GM12878 (cell line): ENCODE measurements at regions not wholly inside any gene's neighbourhood (a gene's known extent, or its start where the extent isn't known, plus 50 kb on each side); places are given as distances from the start of the nearest gene placed in this dataset.

Source experiments
- ATAC-seq: fragments of 200-7000 bp; cut with Tn5 transposase; 3 replicates; pipeline ENCODE4 v1.9.1; 2020; ENCODE audit warnings: mild to moderate bottlenecking, moderate library complexity
- BruUV-seq: library from RNA; stranded (reverse); fragments of 400-500 nt; replicated peaks from 2 replicates; lab custom pipeline; 2021; lab: Mats Ljungman, UMichigan
- CTCF ChIA-PET: fragments of 300-600 bp; sonication (Branson Sonifier 250); formaldehyde crosslinking; extraction: SDS; loops from one replicate; lab custom pipeline; 2021; ENCODE audit warnings: inconsistent platforms; lab: Yijun Ruan, JAX
- POLR2A ChIA-PET: fragments of 350-600 bp; formaldehyde crosslinking; extraction: SDS; loops from one replicate; lab custom pipeline; 2021; ENCODE audit warnings: inconsistent platforms; lab: Charles Lee
- RAD21 ChIA-PET: fragments of 300-600 bp; sonication (Branson Sonifier 250); formaldehyde crosslinking; loops from one replicate; lab custom pipeline; 2023; ENCODE audit warnings: antibody characterized with exemption; ENCODE audit not compliant: unreplicated experiment; lab: Charles Lee
- SMC1A ChIA-PET: fragments of 300-600 bp; sonication (Branson Sonifier 250); formaldehyde crosslinking; loops from one replicate; lab custom pipeline; 2023; ENCODE audit not compliant: unreplicated experiment, uncharacterized antibody; lab: Charles Lee
- DNase-seq: peaks from one replicate; pipeline ENCODE4 v3.0.0-alpha.2; 2011; ENCODE audit warnings: low read depth, low spot score
- FAIRE-seq: peaks from 3 replicates; lab custom pipeline; 2011; peaks lifted over from hg19 to GRCh38; lab: Jason Lieb, UNC
- H2AFZ ChIP-seq: 2 replicates; pipeline ENCODE4 v1.6.0; 2011; ENCODE audit warnings: low read depth, low read length, control low read depth; ENCODE audit not compliant: control insufficient read depth
- H3K27ac ChIP-seq: 2 replicates; pipeline ENCODE4 v1.5.1; 2011; ENCODE audit warnings: control low read depth; ENCODE audit not compliant: control insufficient read depth, insufficient read depth
- H3K27me3 ChIP-seq, 2 experiments: replicated peaks in 1 of 2; 2 replicates each; pipeline versions ENCODE4 v1.6.0 to v1.6.1; 2011; ENCODE audit warnings: low read length in 1 of 2; ENCODE audit not compliant: control insufficient read depth in 2 of 2, insufficient read depth in 2 of 2
- H3K36me3 ChIP-seq, 2 experiments: 2 replicates each; pipeline ENCODE4 v1.5.1; 2011; ENCODE audit warnings: low read length in 1 of 2; ENCODE audit not compliant: control insufficient read depth in 2 of 2, insufficient read depth in 2 of 2
- H3K4me1 ChIP-seq: 2 replicates; pipeline ENCODE4 v1.6.1; 2011; ENCODE audit warnings: mild to moderate bottlenecking, low read length, moderate library complexity, mixed read lengths; ENCODE audit not compliant: control insufficient read depth, insufficient read depth
- H3K4me2 ChIP-seq: 2 replicates; pipeline ENCODE4 v1.6.0; 2011; ENCODE audit warnings: control low read depth; ENCODE audit not compliant: control insufficient read depth, insufficient read depth
- H3K4me3 ChIP-seq: fragments of 200-600 bp; sonication (generic); 2 replicates; pipeline ENCODE4 v1.5.1; 2016
- H3K79me2 ChIP-seq: 2 replicates; pipeline ENCODE4 v1.6.0; 2011; ENCODE audit warnings: low read length; ENCODE audit not compliant: control insufficient read depth, insufficient read depth
- H3K9ac ChIP-seq: 2 replicates; pipeline ENCODE4 v1.8.0; 2011; ENCODE audit warnings: low read length, control low read depth, mixed read lengths; ENCODE audit not compliant: control insufficient read depth, insufficient read depth
- H3K9me3 ChIP-seq: replicated peaks from 3 replicates; pipeline ENCODE4 v1.5.1; 2011; ENCODE audit warnings: mild to moderate bottlenecking, low read length; ENCODE audit not compliant: control insufficient read depth, insufficient read depth
- H4K20me1 ChIP-seq: 2 replicates; pipeline ENCODE4 v1.6.0; 2011; ENCODE audit not compliant: control insufficient read depth, insufficient read depth
- ATF2 ChIP-seq: IDR thresholded peaks from 2 replicates; pipeline ENCODE4 v1.6.1; 2012; ENCODE audit warnings: low read length, inconsistent platforms
- CEBPB ChIP-seq, 2 experiments: fragments of 150-350 bp in 1 of 2; IDR thresholded peaks; 2 replicates each; pipeline ENCODE4 v1.6.1; 2012 to 2014; ENCODE audit warnings: low read depth in 2 of 2, low read length in 2 of 2, borderline replicate concordance in 1 of 2, inconsistent platforms in 1 of 2
- CHD4 ChIP-seq: fragments of 200-600 bp; sonication (generic); IDR thresholded peaks from 2 replicates; pipeline ENCODE4 v1.6.1; 2016; ENCODE audit warnings: mild to moderate bottlenecking
- CUX1 ChIP-seq: IDR thresholded peaks from 2 replicates; pipeline ENCODE4 v1.6.1; 2012; ENCODE audit warnings: improper control_type of control experiment, low read depth, low read length; ENCODE audit not compliant: insufficient replicate concordance
- HDGF ChIP-seq: fragments of 450-650 bp; IDR thresholded peaks from 2 replicates; pipeline ENCODE4 v1.6.1; 2016; ENCODE audit warnings: antibody characterized with exemption
- LARP7 ChIP-seq: fragments of 450-650 bp; IDR thresholded peaks from 2 replicates; pipeline ENCODE4 v1.6.1; 2017; ENCODE audit warnings: mild to moderate bottlenecking
- NKRF ChIP-seq: fragments of 450-650 bp; conservative IDR thresholded peaks from 2 replicates; pipeline ENCODE4 v1.6.1; 2017; ENCODE audit warnings: mild to moderate bottlenecking, moderate library complexity
- PAX5 ChIP-seq: IDR thresholded peaks from 2 replicates; pipeline ENCODE4 v1.6.1; 2011; ENCODE audit warnings: low read depth, low read length, borderline replicate concordance
- SMC3 ChIP-seq: IDR thresholded peaks from 2 replicates; pipeline ENCODE4 v1.6.1; 2011; ENCODE audit warnings: low read length, improper control_type of control experiment, borderline replicate concordance
- STAT1 ChIP-seq: fragments of 450-650 bp; conservative IDR thresholded peaks from 2 replicates; pipeline ENCODE4 v1.6.1; 2014; ENCODE audit warnings: antibody characterized with exemption, mild to moderate bottlenecking
- STAT3 ChIP-seq: IDR thresholded peaks from 2 replicates; pipeline ENCODE4 v1.6.1; 2011; ENCODE audit warnings: low read depth, low read length, improper control_type of control experiment
- YY1 ChIP-seq: IDR thresholded peaks from 2 replicates; pipeline ENCODE4 v1.6.1; 2011; ENCODE audit warnings: low read depth, mild to moderate bottlenecking, low read length
- WGBS: methylation state at CpG from one replicate; pipeline ENCODE4 v1.1.6; 2016; ENCODE audit warnings: low lambda C conversion rate; ENCODE audit not compliant: insufficient replicate concordance, insufficient coverage; ENCODE audit errors: missing lambda C conversion rate; 5-methylcytosine and 5-hydroxymethylcytosine counted together
- in situ Hi-C: fragments of 300-500 bp; cut with MboI; formaldehyde crosslinking; loops from 9 replicates; pipeline ENCODE4 v1.14.3; 2018; ENCODE audit warnings: mixed read lengths
- intact Hi-C: fragments of 100-400 bp; cut with micrococcal nuclease; formaldehyde crosslinking; loops from one replicate; pipeline ENCODE4 v1.14.2; 2022; ENCODE audit not compliant: unreplicated experiment

DNA sequence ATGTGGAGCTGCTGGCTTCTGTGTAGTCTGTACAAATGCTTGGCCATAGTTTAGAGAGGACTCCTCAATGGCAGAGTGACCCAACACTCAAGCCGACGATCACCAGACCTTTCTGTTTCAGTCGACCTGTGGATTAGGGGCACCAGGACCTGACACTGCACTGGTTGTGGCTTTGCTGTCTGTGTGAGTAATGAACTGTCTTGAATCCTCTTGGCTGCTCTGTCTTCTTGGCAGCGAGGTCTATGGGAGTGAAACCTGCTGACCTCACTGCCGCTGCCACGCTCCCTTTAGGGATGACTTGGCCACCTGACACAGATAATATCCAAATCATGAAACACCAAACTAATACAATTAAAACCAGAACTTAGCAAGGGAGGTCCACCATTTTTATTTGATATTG lies 83.5 kb upstream of the C14orf180 start (continued):
- TF ChIP-seq CUX1 (no peak), YY1 (no peak), LARP7 (no peak), PAX5 (no peak), HDGF (no peak)

GRCh38 chr14:104499784-104500760 lies 79.5 kb upstream of the C14orf180 start:
- intact Hi-C loops, result no loop called here
- Histone ChIP-seq H4K20me1 (no peaks in the 10 kb centered on the region), H3K4me2 (no peak overlapping the region), H2AFZ (no peak overlapping the region), H3K4me1 (no peaks in the 10 kb centered on the region), H3K79me2 (no peaks in the 10 kb centered on the region), H3K36me3 (no peaks in the 10 kb centered on the region), H3K9me3 (no peaks in the 10 kb centered on the region; the same call in 2 of the 3 replicates), H3K4me3 (no peak overlapping the region), H3K9ac (no peak overlapping the region), H3K27ac (no peak overlapping the region), H3K27me3 (no peaks in the 10 kb centered on the region; a peak in 1 of 4 replicates)
- in situ Hi-C loops, result no loop called here
- ATAC-seq, result no peak
- ChIA-PET SMC1A (no interaction called here), CTCF (no interaction called here), RAD21 (no interaction called here), POLR2A (no interaction called here)
- no TSS peak for BruUV-seq
- no peak for FAIRE-seq
- 30% methylated on average over 15 of the region's 15 CpGs for WGBS
- no peak for DNase-seq
- no peak for TF ChIP-seq CHD4
- TF ChIP-seq STAT3, result no peak
- no peak for TF ChIP-seq SMC3
- TF ChIP-seq CEBPB (IDR thresholded peaks at IDR 0.05; ENCODE audit: borderline replicate concordance in 1 of 2, low read depth in 2 of 2, low read length in 2 of 2), result no peak
- no peak for TF ChIP-seq ATF2
- no peak for TF ChIP-seq STAT1
- TF ChIP-seq NKRF, result no peak
